ENCODE measurements at regions not wholly inside any gene's neighbourhood (a gene's known extent, or its start where the extent isn't known, plus 50 kb on each side); places are given as distances from the start of the nearest gene placed in this dataset.

DNA sequence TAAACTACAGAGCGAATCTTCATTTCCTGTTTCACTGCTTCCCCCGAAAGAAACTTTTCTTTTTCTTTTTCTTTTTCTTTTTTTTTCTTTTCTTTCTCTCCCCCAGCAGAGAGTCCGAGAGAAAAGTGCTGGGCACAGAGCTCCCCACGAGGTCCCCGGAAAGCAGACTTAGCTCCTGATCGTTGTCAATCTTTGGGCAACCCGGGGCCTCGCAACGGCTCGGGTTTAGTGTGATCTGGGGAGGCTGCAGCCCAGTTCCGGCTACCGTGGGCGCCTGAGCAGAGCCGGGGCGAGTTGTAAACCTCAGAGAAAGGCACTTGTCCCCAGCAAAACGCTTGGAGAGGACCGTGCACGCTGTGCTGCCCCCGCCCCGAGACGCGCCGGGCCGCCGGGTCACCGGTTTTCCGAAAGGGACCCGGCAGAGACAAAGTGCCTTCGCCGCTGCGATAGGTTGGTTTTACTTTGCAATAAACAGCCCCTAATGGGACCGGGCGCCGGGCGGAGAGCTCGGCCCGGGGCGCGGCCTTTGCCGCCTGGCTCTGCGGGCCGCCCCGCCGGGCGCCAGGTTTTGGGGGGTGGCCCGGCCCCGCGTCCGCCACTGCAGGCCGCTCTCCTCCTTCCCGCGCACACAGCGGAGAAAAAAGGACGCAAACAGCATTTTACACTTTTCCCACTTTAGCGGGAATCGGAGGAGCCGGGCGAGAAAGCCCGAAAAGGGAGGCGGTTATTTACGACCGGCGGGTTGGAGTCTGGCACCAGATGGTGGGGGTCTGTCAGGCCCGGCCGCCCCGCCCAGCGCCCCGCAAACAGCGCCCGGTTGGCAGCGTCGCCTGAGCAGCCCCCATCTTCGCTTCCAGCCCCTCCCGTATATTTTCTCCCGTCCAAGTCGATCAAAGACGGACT lies 136.0 kb downstream of the INSIG2 start:
- no peak for DNase-seq (ENCODE audit: low read depth)
- peak overlapping the region; percentile 40 for H3K4me3 ChIP-seq (replicated peaks; ENCODE audit: low read depth, low read length)
- TF ChIP-seq, protein P1, sequence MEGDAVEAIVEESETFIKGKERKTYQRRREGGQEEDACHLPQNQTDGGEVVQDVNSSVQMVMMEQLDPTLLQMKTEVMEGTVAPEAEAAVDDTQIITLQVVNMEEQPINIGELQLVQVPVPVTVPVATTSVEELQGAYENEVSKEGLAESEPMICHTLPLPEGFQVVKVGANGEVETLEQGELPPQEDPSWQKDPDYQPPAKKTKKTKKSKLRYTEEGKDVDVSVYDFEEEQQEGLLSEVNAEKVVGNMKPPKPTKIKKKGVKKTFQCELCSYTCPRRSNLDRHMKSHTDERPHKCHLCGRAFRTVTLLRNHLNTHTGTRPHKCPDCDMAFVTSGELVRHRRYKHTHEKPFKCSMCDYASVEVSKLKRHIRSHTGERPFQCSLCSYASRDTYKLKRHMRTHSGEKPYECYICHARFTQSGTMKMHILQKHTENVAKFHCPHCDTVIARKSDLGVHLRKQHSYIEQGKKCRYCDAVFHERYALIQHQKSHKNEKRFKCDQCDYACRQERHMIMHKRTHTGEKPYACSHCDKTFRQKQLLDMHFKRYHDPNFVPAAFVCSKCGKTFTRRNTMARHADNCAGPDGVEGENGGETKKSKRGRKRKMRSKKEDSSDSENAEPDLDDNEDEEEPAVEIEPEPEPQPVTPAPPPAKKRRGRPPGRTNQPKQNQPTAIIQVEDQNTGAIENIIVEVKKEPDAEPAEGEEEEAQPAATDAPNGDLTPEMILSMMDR (IDR thresholded peaks at IDR 0.05; ENCODE audit: low read length, missing control alignments) = no peak

GRCh38 chr2:118223511-118223991 lies 135.3 kb downstream of the INSIG2 start:
- TF ChIP-seq, protein P1 (IDR thresholded peaks at IDR 0.05; ENCODE audit: low read length, missing control alignments) = no peak
- peak overlapping the region; percentile 40 for H3K4me3 ChIP-seq (replicated peaks; ENCODE audit: low read depth, low read length)
- no peak for DNase-seq (ENCODE audit: low read depth)

DNA sequence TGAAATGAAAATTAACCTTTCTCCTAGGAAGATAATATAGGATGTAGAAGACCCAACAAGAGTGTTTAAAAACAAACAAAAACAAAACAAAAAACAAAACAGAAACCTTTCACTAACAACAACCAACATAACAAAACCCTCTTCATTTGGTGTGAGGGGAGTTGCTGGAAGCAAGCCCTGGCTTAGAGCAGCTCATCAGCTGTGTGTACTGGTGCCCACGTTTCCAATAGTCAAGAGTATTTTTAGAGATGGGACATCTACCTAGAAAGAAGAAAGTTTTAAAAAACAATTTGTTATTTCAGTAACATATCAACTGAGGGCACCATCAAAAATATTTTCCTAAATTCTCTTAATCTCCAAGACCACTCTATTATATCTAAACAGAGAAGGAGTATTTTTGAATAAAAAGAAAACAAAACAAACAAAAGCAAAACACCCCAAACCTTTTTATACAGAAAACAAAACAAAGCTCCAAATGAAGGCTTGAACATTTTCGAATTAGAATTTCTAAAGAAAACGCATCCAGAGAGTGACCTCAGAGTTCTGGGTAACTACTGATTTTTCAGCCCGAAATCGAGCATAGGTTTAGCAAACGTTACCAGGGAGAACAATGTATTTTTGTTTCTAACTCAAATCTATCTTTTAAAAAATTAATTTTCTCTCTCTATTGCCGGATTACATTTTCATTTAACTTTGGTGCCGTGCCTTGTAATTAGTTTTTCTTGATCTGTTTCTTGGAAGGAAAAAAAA lies 134.6 kb downstream of the INSIG2 start:
- DNase-seq (ENCODE audit: low read depth) = no peak
- no peak overlapping the region for H3K4me3 ChIP-seq (replicated peaks; ENCODE audit: low read depth, low read length)
- TF ChIP-seq, protein P1 (IDR thresholded peaks at IDR 0.05; ENCODE audit: low read length, missing control alignments) = no peak

DNA sequence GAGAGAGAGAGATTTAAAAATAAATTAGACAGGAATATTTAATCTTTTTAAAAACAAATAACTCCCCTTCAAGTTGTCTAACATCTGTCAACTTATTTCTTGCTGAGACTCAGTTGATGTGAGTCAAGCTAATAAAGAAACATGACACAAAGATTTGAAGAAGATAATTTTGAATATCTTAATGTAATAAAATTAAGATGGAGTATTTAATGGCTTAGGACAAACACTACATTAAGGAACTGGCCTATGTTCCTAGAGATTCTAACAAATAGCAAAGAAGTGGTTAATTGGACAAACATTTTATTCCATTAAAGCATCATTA lies 134.0 kb downstream of the INSIG2 start:
- no peak for DNase-seq (ENCODE audit: low read depth)
- H3K4me3 ChIP-seq (replicated peaks; ENCODE audit: low read depth, low read length) = no peak overlapping the region
- TF ChIP-seq, protein P1 (IDR thresholded peaks at IDR 0.05; ENCODE audit: low read length, missing control alignments) = no peak

- DNase-seq (ENCODE audit: low read depth) = peak; percentile 83
- TF ChIP-seq, protein P1 (IDR thresholded peaks at IDR 0.05; ENCODE audit: low read length, missing control alignments) = peak; percentile 82
- no peak overlapping the region for H3K4me3 ChIP-seq (replicated peaks; ENCODE audit: low read depth, low read length)
These were observed 133.4 kb downstream of the INSIG2 start for GRCh38 chr2:118221536-118222272.

DNA sequence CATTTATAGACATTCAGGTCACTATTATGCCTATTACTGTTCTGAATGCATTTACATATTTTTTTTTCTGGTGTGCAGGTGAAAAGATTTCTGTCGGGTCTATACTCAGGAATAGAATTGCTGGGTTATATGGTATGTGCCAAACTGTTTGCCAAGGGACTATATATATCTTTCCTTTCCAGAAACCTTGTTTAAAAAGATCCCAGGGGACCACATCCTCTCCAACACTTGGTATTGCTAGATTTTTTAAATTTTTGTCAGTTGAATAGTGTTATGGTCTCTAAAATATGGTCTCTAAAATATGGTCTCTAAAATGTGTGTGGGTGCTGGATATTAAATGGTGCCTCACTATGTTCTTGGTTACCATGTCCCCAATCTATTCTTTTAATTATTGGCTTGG lies 131.3 kb downstream of the INSIG2 start:
- no peak for DNase-seq (ENCODE audit: low read depth)
- H3K4me3 ChIP-seq (replicated peaks; ENCODE audit: low read depth, low read length) = no peak overlapping the region
- TF ChIP-seq, protein P1 (IDR thresholded peaks at IDR 0.05; ENCODE audit: low read length, missing control alignments) = no peak

Data from fibroblast of pulmonary artery (primary cell).